IMR-90 (cell line): ENCODE measurements at regions not wholly inside any gene's neighbourhood (a gene's known extent, or its start where the extent isn't known, plus 50 kb on each side); places are given as distances from the start of the nearest gene placed in this dataset.

Source experiments
- ATAC-seq: fragments of 200-7000 bp; cut with Tn5 transposase; 2 replicates; pipeline ENCODE4 v1.9.1; 2020; ENCODE audit warnings: low read depth, mild to moderate bottlenecking, moderate library complexity
- BruUV-seq: library from RNA; stranded (reverse); fragments of 400-500 nt; replicated peaks from 2 replicates; lab custom pipeline; 2021; lab: Mats Ljungman, UMichigan
- CTCF ChIA-PET: fragments of 300-600 bp; formaldehyde crosslinking; extraction: SDS; loops from one replicate; lab custom pipeline; 2021; ENCODE audit warnings: antibody characterized with exemption; lab: Yijun Ruan, JAX
- POLR2A ChIA-PET: fragments of 300-600 bp; sonication (Branson Sonifier 250); formaldehyde crosslinking; loops from one replicate; lab custom pipeline; 2022; ENCODE audit warnings: antibody characterized with exemption; ENCODE audit not compliant: unreplicated experiment; lab: Charles Lee
- DNase-seq: peaks from one replicate; pipeline ENCODE4 v3.0.0; 2013
- H2AFZ ChIP-seq: replicated peaks from 2 replicates; pipeline ENCODE3; 2013; ENCODE audit warnings: low read length, mild to moderate bottlenecking; ENCODE audit not compliant: poor library complexity
- H2AK5ac ChIP-seq: 2 replicates; pipeline ENCODE4 v1.6.1; 2013; ENCODE audit warnings: low read depth, low read length, inconsistent platforms
- H2AK9ac ChIP-seq: replicated peaks from 2 replicates; pipeline ENCODE3; 2013; ENCODE audit warnings: mild to moderate bottlenecking, low read depth, low read length, moderate library complexity; ENCODE audit not compliant: poor library complexity
- H2BK120ac ChIP-seq: 2 replicates; pipeline ENCODE4 v1.6.1; 2013; ENCODE audit warnings: low read depth, low read length, inconsistent platforms
- H2BK15ac ChIP-seq: 3 replicates; pipeline ENCODE4 v1.6.1; 2013; ENCODE audit warnings: low read depth, low read length, inconsistent platforms
- H2BK20ac ChIP-seq: 2 replicates; pipeline ENCODE4 v1.6.1; 2013; ENCODE audit warnings: low read depth, mild to moderate bottlenecking, inconsistent platforms, low read length, moderate library complexity
- H2BK5ac ChIP-seq: 2 replicates; pipeline ENCODE4 v1.6.1; 2013; ENCODE audit warnings: mild to moderate bottlenecking, low read depth, low read length, inconsistent platforms; ENCODE audit not compliant: poor library complexity, severe bottlenecking
- H3K14ac ChIP-seq: replicated peaks from 2 replicates; pipeline ENCODE4 v1.6.1; 2013; ENCODE audit warnings: low read depth, low read length, inconsistent platforms
- H3K18ac ChIP-seq: 2 replicates; pipeline ENCODE4 v1.6.1; 2013; ENCODE audit warnings: low read depth, low read length, control low read depth
- H3K23ac ChIP-seq: 2 replicates; pipeline ENCODE4 v1.6.1; 2013; ENCODE audit warnings: low read depth, low read length, inconsistent platforms
- H3K27ac ChIP-seq: 2 replicates; pipeline ENCODE4 v1.5.1; 2013; ENCODE audit warnings: mild to moderate bottlenecking, control low read depth, low read length; ENCODE audit not compliant: insufficient read depth
- H3K27me3 ChIP-seq: 2 replicates; pipeline ENCODE4 v1.6.1; 2013; ENCODE audit warnings: low read length; ENCODE audit not compliant: control insufficient read depth, insufficient read depth
- H3K36me3 ChIP-seq: 2 replicates; pipeline ENCODE4 v1.6.1; 2013; ENCODE audit warnings: low read length, mixed read lengths; ENCODE audit not compliant: control insufficient read depth, insufficient read depth
- H3K4ac ChIP-seq: 2 replicates; pipeline ENCODE4 v1.6.1; 2013; ENCODE audit warnings: low read depth, low read length, inconsistent platforms
- H3K4me1 ChIP-seq: 2 replicates; pipeline ENCODE4 v1.6.1; 2013; ENCODE audit warnings: low read length, mixed read lengths; ENCODE audit not compliant: control insufficient read depth, insufficient read depth
- H3K4me2 ChIP-seq: 2 replicates; pipeline ENCODE4 v1.6.1; 2013; ENCODE audit warnings: low read depth, mild to moderate bottlenecking, control low read depth, low read length, moderate library complexity
- H3K4me3 ChIP-seq: 2 replicates; pipeline ENCODE4 v1.5.1; 2013; ENCODE audit warnings: low read depth, mild to moderate bottlenecking, control low read depth, low read length, moderate library complexity; ENCODE audit not compliant: insufficient read depth
- H3K56ac ChIP-seq: 2 replicates; pipeline ENCODE4 v1.6.1; 2013; ENCODE audit warnings: low read length, inconsistent platforms; ENCODE audit not compliant: insufficient read depth; ENCODE audit errors: extremely low read depth
- H3K79me1 ChIP-seq, 2 experiments: 2 replicates each; pipeline ENCODE4 v1.6.1; 2013; ENCODE audit warnings: low read length in 2 of 2, inconsistent platforms in 1 of 2, low read depth in 1 of 2
- H3K9ac ChIP-seq: 2 replicates; pipeline ENCODE4 v1.6.1; 2013; ENCODE audit warnings: low read depth, low read length, control low read depth
- H3K9me1 ChIP-seq: 2 replicates; pipeline ENCODE4 v1.6.1; 2013; ENCODE audit warnings: low read length, inconsistent platforms; ENCODE audit not compliant: insufficient read depth
- H3K9me3 ChIP-seq: 2 replicates; pipeline ENCODE4 v1.6.1; 2013; ENCODE audit warnings: low read length; ENCODE audit not compliant: control insufficient read depth, insufficient read depth
- H4K20me1 ChIP-seq: 2 replicates; pipeline ENCODE4 v1.6.1; 2013; ENCODE audit warnings: low read length, inconsistent platforms; ENCODE audit not compliant: insufficient read depth
- H4K5ac ChIP-seq: 2 replicates; pipeline ENCODE4 v1.6.1; 2013; ENCODE audit warnings: mild to moderate bottlenecking, low read depth, low read length, control low read depth
- H4K8ac ChIP-seq, 2 experiments: 2 replicates each; pipeline ENCODE4 v1.6.1; 2013; ENCODE audit warnings: low read depth in 2 of 2, low read length in 2 of 2, control low read depth in 1 of 2, inconsistent platforms in 1 of 2
- H4K91ac ChIP-seq: 2 replicates; pipeline ENCODE4 v1.6.1; 2013; ENCODE audit warnings: low read depth, low read length, inconsistent platforms; ENCODE audit not compliant: insufficient read depth
- CEBPB ChIP-seq: IDR thresholded peaks from 2 replicates; pipeline ENCODE4 v1.6.1; 2012; ENCODE audit warnings: low read depth, low read length, improper control_type of control experiment
- CHD1 ChIP-seq: IDR thresholded peaks from 2 replicates; pipeline ENCODE4 v1.6.1; 2012; ENCODE audit warnings: low read depth, low read length, improper control_type of control experiment
- CTCF ChIP-seq: conservative IDR thresholded peaks from 2 replicates; pipeline ENCODE4 v1.5.1; 2012; ENCODE audit warnings: mild to moderate bottlenecking, low read depth, low read length, improper control_type of control experiment
- FOS ChIP-seq: fragments of 150-350 bp; IDR thresholded peaks from 2 replicates; pipeline ENCODE4 v1.6.1; 2016; ENCODE audit warnings: low read depth, low read length
- MAFK ChIP-seq: IDR thresholded peaks from 2 replicates; pipeline ENCODE4 v1.6.1; 2012; ENCODE audit warnings: low read depth, low read length, improper control_type of control experiment
- MAZ ChIP-seq: IDR thresholded peaks from 2 replicates; pipeline ENCODE4 v1.6.1; 2012; ENCODE audit warnings: low read depth, mild to moderate bottlenecking, low read length, improper control_type of control experiment, moderate library complexity, borderline replicate concordance
- MXI1 ChIP-seq: IDR thresholded peaks from 2 replicates; pipeline ENCODE4 v1.6.1; 2012; ENCODE audit warnings: low read depth, mild to moderate bottlenecking, low read length, moderate library complexity, borderline replicate concordance
- NFE2L2 ChIP-seq: fragments of 150-350 bp; IDR thresholded peaks from 2 replicates; pipeline ENCODE4 v1.6.1; 2016; ENCODE audit warnings: low read depth, mild to moderate bottlenecking, low read length
- POLR2A ChIP-seq: IDR thresholded peaks from 2 replicates; pipeline ENCODE4 v1.6.1; 2012; ENCODE audit warnings: mild to moderate bottlenecking, low read depth, low read length
- RAD21 ChIP-seq: IDR thresholded peaks from 2 replicates; pipeline ENCODE4 v1.6.1; 2012; ENCODE audit warnings: low read length, improper control_type of control experiment
- RFX5 ChIP-seq: IDR thresholded peaks from 2 replicates; pipeline ENCODE4 v1.8.0; 2012; ENCODE audit warnings: low read depth, mild to moderate bottlenecking, low read length, moderate library complexity
- SMC3 ChIP-seq: fragments of 150-350 bp; IDR thresholded peaks from 2 replicates; pipeline ENCODE4 v1.6.1; 2016; ENCODE audit warnings: low read depth, mild to moderate bottlenecking, antibody characterized with exemption, low read length, moderate library complexity
- WGBS, 2 experiments: methylation state at CpG; one replicate each; pipeline versions ENCODE4 v1.1.5 to v1.1.7; 2013; ENCODE audit warnings: missing lambda C conversion rate in 2 of 2; ENCODE audit not compliant: insufficient read length in 1 of 2; ENCODE audit errors: extremely low coverage in 2 of 2; 5-methylcytosine and 5-hydroxymethylcytosine counted together
- dilution Hi-C: fragments of 300-500 bp; cut with HindIII; formaldehyde crosslinking; loops from one replicate; pipeline ENCODE4 v1.14.3; 2018; ENCODE audit warnings: low sequenced_read_pairs; ENCODE audit not compliant: unreplicated experiment
- in situ Hi-C: fragments of 300-500 bp; cut with MboI; formaldehyde crosslinking; loops from 3 replicates; pipeline ENCODE4 v1.14.3; 2019; ENCODE audit warnings: low sequenced_read_pairs, inconsistent platforms, mixed read lengths
- intact Hi-C: fragments of 100-400 bp; cut with micrococcal nuclease; formaldehyde crosslinking; loops from 2 replicates; pipeline ENCODE4 v1.10.0; 2022
- TF ChIP-seq, protein P1 (sequence below): fragments of 150-350 bp; IDR thresholded peaks from 2 replicates; pipeline ENCODE4 v1.6.1; 2017; ENCODE audit warnings: mild to moderate bottlenecking, antibody characterized with exemption, low read length, low read depth
- TF ChIP-seq, protein P2 (sequence below): fragments of 150-350 bp; IDR thresholded peaks from 2 replicates; pipeline ENCODE4 v1.6.1; 2016; ENCODE audit warnings: low read depth, mild to moderate bottlenecking, low read length, moderate library complexity, borderline replicate concordance

DNA sequence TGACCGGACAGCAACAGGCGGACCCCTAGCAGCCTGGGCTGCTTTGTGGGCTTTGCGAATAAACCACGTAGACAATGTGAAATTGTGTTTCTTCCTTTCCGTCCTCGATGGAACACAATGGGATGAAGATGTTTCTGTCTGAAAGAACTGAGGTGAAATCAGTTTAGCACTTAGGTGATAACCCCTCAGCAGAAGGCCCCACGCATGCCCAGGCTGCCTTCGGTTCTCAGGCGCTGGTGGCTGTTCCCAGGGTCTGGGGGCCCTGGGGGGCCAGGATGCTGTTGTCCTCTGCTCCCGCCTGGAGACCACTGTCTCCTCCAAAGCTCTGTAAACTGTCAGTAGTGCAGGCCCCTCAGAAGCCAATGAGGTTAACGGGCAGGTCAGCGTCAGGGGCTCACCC is 73.9 kb upstream of the HGFAC start:
- ATAC-seq (no peak), DNase-seq (no peak)
- Histone ChIP-seq H3K79me1 (peaks cover 26 to 73% of the 10 kb centered on the region in 2 experiments), H3K56ac (no peak overlapping the region), H2AK9ac (no peak overlapping the region), H3K9me1 (peaks cover 14% of the 10 kb centered on the region), H3K18ac (no peak overlapping the region), H2BK15ac (no peak overlapping the region), H3K27me3 (no peaks in the 10 kb centered on the region), H2BK120ac (no peak overlapping the region), H4K5ac (no peak overlapping the region), H3K4ac (no peak overlapping the region), H3K4me1 (peaks cover 22% of the 10 kb centered on the region), H3K9ac (no peak overlapping the region), H3K27ac (no peak overlapping the region), H3K4me3 (no peak overlapping the region), H3K23ac (no peak overlapping the region), H2AFZ (no peak overlapping the region), H2BK5ac (no peak overlapping the region), H4K91ac (no peak overlapping the region), H3K9me3 (no peaks in the 10 kb centered on the region), H3K14ac (no peak overlapping the region), H2BK20ac (no peak overlapping the region), H4K8ac (no peak overlapping the region), H2AK5ac (peak overlapping the region; percentile 86; the same call in 1 of the 2 replicates), H3K36me3 (no peaks in the 10 kb centered on the region), H3K4me2 (no peak overlapping the region), H4K20me1 (peaks cover 41% of the 10 kb centered on the region)
- ChIA-PET POLR2A (no interaction called here), CTCF (no interaction called here)
- TF ChIP-seq RAD21 (no peak), MXI1 (no peak), MAZ (no peak), FOS (no peak), SMC3 (no peak), CEBPB (no peak), MAFK (no peak), RFX5 (no peak), CHD1 (no peak), NFE2L2 (no peak), CTCF (no peak), POLR2A (no peak)
- TF ChIP-seq, protein P1, sequence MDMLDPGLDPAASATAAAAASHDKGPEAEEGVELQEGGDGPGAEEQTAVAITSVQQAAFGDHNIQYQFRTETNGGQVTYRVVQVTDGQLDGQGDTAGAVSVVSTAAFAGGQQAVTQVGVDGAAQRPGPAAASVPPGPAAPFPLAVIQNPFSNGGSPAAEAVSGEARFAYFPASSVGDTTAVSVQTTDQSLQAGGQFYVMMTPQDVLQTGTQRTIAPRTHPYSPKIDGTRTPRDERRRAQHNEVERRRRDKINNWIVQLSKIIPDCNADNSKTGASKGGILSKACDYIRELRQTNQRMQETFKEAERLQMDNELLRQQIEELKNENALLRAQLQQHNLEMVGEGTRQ, result no peak
- TF ChIP-seq, protein P2, sequence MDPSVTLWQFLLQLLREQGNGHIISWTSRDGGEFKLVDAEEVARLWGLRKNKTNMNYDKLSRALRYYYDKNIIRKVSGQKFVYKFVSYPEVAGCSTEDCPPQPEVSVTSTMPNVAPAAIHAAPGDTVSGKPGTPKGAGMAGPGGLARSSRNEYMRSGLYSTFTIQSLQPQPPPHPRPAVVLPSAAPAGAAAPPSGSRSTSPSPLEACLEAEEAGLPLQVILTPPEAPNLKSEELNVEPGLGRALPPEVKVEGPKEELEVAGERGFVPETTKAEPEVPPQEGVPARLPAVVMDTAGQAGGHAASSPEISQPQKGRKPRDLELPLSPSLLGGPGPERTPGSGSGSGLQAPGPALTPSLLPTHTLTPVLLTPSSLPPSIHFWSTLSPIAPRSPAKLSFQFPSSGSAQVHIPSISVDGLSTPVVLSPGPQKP, result no peak
- dilution Hi-C loops (no loop called here), in situ Hi-C loops (no loop called here), intact Hi-C loops (no loop called here)
- no TSS peak for BruUV-seq
- WGBS, 2 experiments, result 92% methylated on average over 4 of the region's 12 CpGs; no CpG with 5 or more reads in 1 of the 2 experiments
